ENCODE measurements at regions not wholly inside any gene's neighbourhood (a gene's known extent, or its start where the extent isn't known, plus 50 kb on each side); places are given as distances from the start of the nearest gene placed in this dataset.

- TF ChIP-seq USF1 (IDR thresholded peaks at IDR 0.05; ENCODE audit: borderline replicate concordance, low read depth): no peak
Measured at GRCh38 chr19:31718898-31719297, 369.7 kb upstream of the TSHZ3 start (continued).

GRCh38 chr19:31723101-31723500, 373.9 kb upstream of the TSHZ3 start:
- TF ChIP-seq TEAD4 (IDR thresholded peaks at IDR 0.05; ENCODE audit: borderline replicate concordance, insufficient read depth) (no peak), USF1 (IDR thresholded peaks at IDR 0.05; ENCODE audit: borderline replicate concordance, low read depth) (no peak), YY1 (IDR thresholded peaks at IDR 0.05; ENCODE audit: low read depth) (no peak), FOXJ3 (CRISPR knock-in tag; IDR thresholded peaks at IDR 0.05) (no peak), SMC3 (IDR thresholded peaks at IDR 0.05; ENCODE audit: low read depth, low read length) (no peak), CHD2 (IDR thresholded peaks at IDR 0.05; ENCODE audit: low read length, partially characterized antibody) (no peak), ELF1 (IDR thresholded peaks at IDR 0.05) (no peak), REST (IDR thresholded peaks at IDR 0.05; ENCODE audit: low read depth, low read length) (no peak), PBX3 (IDR thresholded peaks at IDR 0.05) (no peak), EP300 (IDR thresholded peaks at IDR 0.05; ENCODE audit: borderline replicate concordance in 1 of 2, low read depth in 1 of 2, low read length in 1 of 2) (no peak), FOSL2 (IDR thresholded peaks at IDR 0.05; ENCODE audit: borderline replicate concordance, low read depth) (no peak), JUND (IDR thresholded peaks at IDR 0.05) (no peak), RFX5 (IDR thresholded peaks at IDR 0.05; ENCODE audit: low read length) (no peak), NFIC (IDR thresholded peaks at IDR 0.05; ENCODE audit: borderline replicate concordance) (no peak), MAX (IDR thresholded peaks at IDR 0.05; ENCODE audit: low read depth) (no peak), NRF1 (IDR thresholded peaks at IDR 0.05; ENCODE audit: low read depth, low read length) (no peak), TCF12 (IDR thresholded peaks at IDR 0.05) (no peak), ZBTB33 (IDR thresholded peaks at IDR 0.05; ENCODE audit: borderline replicate concordance, low read depth) (no peak), MXI1 (IDR thresholded peaks at IDR 0.05; ENCODE audit: low read depth, low read length) (no peak)
- H3K27me3 ChIP-seq (ENCODE audit: insufficient read depth): no peaks in the 10 kb centered on the region
- ChIA-PET POLR2A (no interaction called here), CTCF (interaction anchor here (1.0 kb wide), 1 partner anchor 13 kb away, joined by 3 read pairs; no protein-coding TSS in a partner anchor)
- H3K79me2 ChIP-seq (ENCODE audit: insufficient read depth): no peaks in the 10 kb centered on the region
- H3K4me1 ChIP-seq (ENCODE audit: control insufficient read depth in 1 of 2, insufficient read depth in 2 of 2, low read depth in 1 of 2, low read length in 1 of 2): no peaks in the 10 kb centered on the region; a peak in 1 of 4 replicates
- H3K9me2 ChIP-seq: no peaks in the 10 kb centered on the region
- no peaks in the 10 kb centered on the region for H3F3A ChIP-seq (replicated peaks; ENCODE audit: insufficient read depth)
- no peaks in the 10 kb centered on the region for H3K9me3 ChIP-seq
- H3K4me2 ChIP-seq: no peak overlapping the region
- H3K4me3 ChIP-seq (ENCODE audit: low read depth in 2 of 2, low read length in 1 of 2): no peak overlapping the region
- no peaks in the 10 kb centered on the region for H3K36me3 ChIP-seq (replicated peaks in 1 of 2; ENCODE audit: control insufficient read depth in 1 of 2, insufficient read depth in 2 of 2, low read length in 1 of 2)
- DNase-seq: no peak
- no peaks in the 10 kb centered on the region for H4K20me1 ChIP-seq (ENCODE audit: insufficient read depth)
- H2AFZ ChIP-seq (ENCODE audit: low read depth): no peak overlapping the region
- 8% methylated on average over 1 of the region's 1 CpG for WGBS (ENCODE audit: low lambda C conversion rate)
- no peak overlapping the region for H3K27ac ChIP-seq (ENCODE audit: low read depth in 2 of 2, low read length in 1 of 2)
- H3K9ac ChIP-seq: no peak overlapping the region

Measured in SK-N-SH (cell line).